Heart left ventricle (tissue), 16 donors: ENCODE measurements at regions not wholly inside any gene's neighbourhood (a gene's known extent, or its start where the extent isn't known, plus 50 kb on each side); places are given as distances from the start of the nearest gene placed in this dataset.

ENCODE experiments used
- ATAC-seq, 4 donors: fragments of 200-7000 bp; cut with Tn5 transposase; one replicate each; pipeline ENCODE4 v1.9.1; 2020 to 2022; ENCODE audit warnings: moderate library complexity in 4 of 4, mild to moderate bottlenecking in 3 of 4, moderate number of reproducible peaks in 1 of 4
- DNase-seq, 5 donors: peaks; one replicate each; pipeline ENCODE4 v3.0.0-alpha.2; 2020
- H3K27ac ChIP-seq, 12 donors: fragments of 200-600 bp; sonication (generic) in 4 of 12; one replicate each; pipeline versions ENCODE4 v1.5.0 to v1.8.0; 2016 to 2022; ENCODE audit warnings: mild to moderate bottlenecking in 2 of 12
- H3K27me3 ChIP-seq, 9 donors: fragments of 200-600 bp; sonication (generic) in 2 of 9; one replicate each; pipeline versions ENCODE4 v1.5.1 to v1.8.0; 2016 to 2022; ENCODE audit warnings: mild to moderate bottlenecking in 3 of 9
- H3K36me3 ChIP-seq, 9 donors: fragments of 200-600 bp; sonication (generic) in 2 of 9; one replicate each; pipeline versions ENCODE4 v1.5.0 to v1.8.0; 2018 to 2022; ENCODE audit warnings: mild to moderate bottlenecking in 2 of 9
- H3K4me1 ChIP-seq, 12 donors: fragments of 200-600 bp; sonication (generic) in 4 of 12; one replicate each; pipeline versions ENCODE4 v1.5.0 to v1.8.0; 2016 to 2022; ENCODE audit warnings: mild to moderate bottlenecking in 3 of 12
- H3K4me3 ChIP-seq, 12 donors: fragments of 200-600 bp; sonication (generic) in 4 of 12; one replicate each; pipeline versions ENCODE4 v1.5.0 to v1.8.0; 2017 to 2022; ENCODE audit warnings: mild to moderate bottlenecking in 9 of 12, moderate library complexity in 4 of 12
- H3K9me3 ChIP-seq, 12 donors: fragments of 200-600 bp; sonication (generic) in 4 of 12; one replicate each; pipeline versions ENCODE4 v1.5.0 to v1.8.0; 2016 to 2022; ENCODE audit warnings: mild to moderate bottlenecking in 1 of 12
- POLR2A ChIP-seq, 2 donors: fragments of 450-650 bp; IDR thresholded peaks; one replicate each; pipeline ENCODE4 v1.6.1; 2017; ENCODE audit warnings: antibody characterized with exemption in 2 of 2, mild to moderate bottlenecking in 2 of 2, moderate library complexity in 2 of 2
- WGBS, 4 donors: extraction: QIAGEN DNeasy Blood & Tissue Kit in 2 of 4; methylation state at CpG; one replicate each; pipeline versions ENCODE4 v1.1.5 to v1.1.7; 2013 to 2018; 5-methylcytosine and 5-hydroxymethylcytosine counted together
- intact Hi-C, 10 donors: fragments of 100-400 bp; cut with DNase I; formaldehyde crosslinking; loops; one replicate each; pipeline versions ENCODE4 v1.11.1 to v1.14.2; 2022
- TF ChIP-seq, protein P1 (sequence below), 12 donors: fragments of 200-600 bp; sonication (generic) in 4 of 12; IDR thresholded peaks; one replicate each; pipeline versions ENCODE4 v1.5.0 to v1.8.0; 2018 to 2022; ENCODE audit warnings: antibody characterized with exemption in 12 of 12, mild to moderate bottlenecking in 5 of 12
- donor health status: ischemic (EF 13 %, LVEDD 7.1; RV severe dilation, severe dysfunction).
- donor health status: healthy with polysubstance abuse.
- donor health status: DM: no; HTN: yes; CAD: no.
- donor health status: DM: no; HTN: no; CAD: no.
- donor health status: ischemic (EF 25% LVEDD 6.9; RV normal size, moderate dysfunction).
- donor health status: ischemic (EF 25% LVEDD 5.7; RV mildly dilated, moderate dysfunction).
- donor health status: healthy.
- donor health status: DM: yes; HTN: yes; CAD: no.
- donor health status: ischemic (EF 35%, LVEDD 5.7; RV mildly dilated, moderate dysfunction).
- donor health status: nonischemic (EF 11% LVEDD 7.7; RV severe dilation, severe dysfunction).
- donor health status: DM: yes; HTN: yes; CAD: no.
- donor health status: PGD.
- donor health status: ischemic (EF 29% LVEDD 5.4; RV normal size, mild dysfunction).
- donor health status: nonischemic (EF 23%, LVEDD 6.1; RV moderate dilation, normal function).

DNA sequence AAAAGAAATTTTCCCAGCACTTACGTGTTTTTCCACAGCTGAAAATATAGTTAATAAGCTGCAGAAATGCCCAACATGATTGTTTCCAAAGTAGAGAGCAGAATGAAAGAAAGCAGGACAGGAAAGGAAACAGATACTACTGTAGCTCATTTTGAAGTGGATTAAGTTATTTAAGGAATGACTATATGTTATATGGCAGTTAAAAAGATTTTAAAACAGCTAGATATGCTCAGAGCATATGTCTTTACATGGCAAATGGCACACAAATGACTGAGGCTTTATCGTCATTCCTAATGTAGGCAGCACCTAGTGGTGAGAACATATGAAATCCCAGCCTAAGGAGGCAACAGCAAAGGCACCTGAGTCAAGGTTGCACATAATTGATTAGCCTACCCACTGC is 106.6 kb upstream of the SEMA6D start:
- intact Hi-C loops: loop anchor here in 5 of 10 donors (5.0 to 10.0 kb wide), 4 partner anchors 136 to 416 kb away; no protein-coding TSS in a partner anchor
- peaks cover 0 to 5% (median 0%) of the 10 kb centered on the region in 9 donors for H3K27me3 ChIP-seq
- H3K4me3 ChIP-seq: no peak overlapping the region
- TF ChIP-seq, protein P1, sequence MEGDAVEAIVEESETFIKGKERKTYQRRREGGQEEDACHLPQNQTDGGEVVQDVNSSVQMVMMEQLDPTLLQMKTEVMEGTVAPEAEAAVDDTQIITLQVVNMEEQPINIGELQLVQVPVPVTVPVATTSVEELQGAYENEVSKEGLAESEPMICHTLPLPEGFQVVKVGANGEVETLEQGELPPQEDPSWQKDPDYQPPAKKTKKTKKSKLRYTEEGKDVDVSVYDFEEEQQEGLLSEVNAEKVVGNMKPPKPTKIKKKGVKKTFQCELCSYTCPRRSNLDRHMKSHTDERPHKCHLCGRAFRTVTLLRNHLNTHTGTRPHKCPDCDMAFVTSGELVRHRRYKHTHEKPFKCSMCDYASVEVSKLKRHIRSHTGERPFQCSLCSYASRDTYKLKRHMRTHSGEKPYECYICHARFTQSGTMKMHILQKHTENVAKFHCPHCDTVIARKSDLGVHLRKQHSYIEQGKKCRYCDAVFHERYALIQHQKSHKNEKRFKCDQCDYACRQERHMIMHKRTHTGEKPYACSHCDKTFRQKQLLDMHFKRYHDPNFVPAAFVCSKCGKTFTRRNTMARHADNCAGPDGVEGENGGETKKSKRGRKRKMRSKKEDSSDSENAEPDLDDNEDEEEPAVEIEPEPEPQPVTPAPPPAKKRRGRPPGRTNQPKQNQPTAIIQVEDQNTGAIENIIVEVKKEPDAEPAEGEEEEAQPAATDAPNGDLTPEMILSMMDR (IDR thresholded peaks at IDR 0.05): no peak
- no peak for TF ChIP-seq POLR2A (IDR thresholded peaks at IDR 0.05)
- H3K27ac ChIP-seq: no peak overlapping the region
- WGBS, 4 donors: 90 to 97% (median 93%) methylated on average over 2 of the region's 2 CpGs
- ATAC-seq (no peak), DNase-seq (no peak)
- H3K9me3 ChIP-seq: peaks cover 0 to 9% (median 0%) of the 10 kb centered on the region in 12 donors
- H3K4me1 ChIP-seq: peaks cover 0 to 12% (median 8%) of the 10 kb centered on the region in 12 donors
- H3K36me3 ChIP-seq: no peaks in the 10 kb centered on the region

DNA sequence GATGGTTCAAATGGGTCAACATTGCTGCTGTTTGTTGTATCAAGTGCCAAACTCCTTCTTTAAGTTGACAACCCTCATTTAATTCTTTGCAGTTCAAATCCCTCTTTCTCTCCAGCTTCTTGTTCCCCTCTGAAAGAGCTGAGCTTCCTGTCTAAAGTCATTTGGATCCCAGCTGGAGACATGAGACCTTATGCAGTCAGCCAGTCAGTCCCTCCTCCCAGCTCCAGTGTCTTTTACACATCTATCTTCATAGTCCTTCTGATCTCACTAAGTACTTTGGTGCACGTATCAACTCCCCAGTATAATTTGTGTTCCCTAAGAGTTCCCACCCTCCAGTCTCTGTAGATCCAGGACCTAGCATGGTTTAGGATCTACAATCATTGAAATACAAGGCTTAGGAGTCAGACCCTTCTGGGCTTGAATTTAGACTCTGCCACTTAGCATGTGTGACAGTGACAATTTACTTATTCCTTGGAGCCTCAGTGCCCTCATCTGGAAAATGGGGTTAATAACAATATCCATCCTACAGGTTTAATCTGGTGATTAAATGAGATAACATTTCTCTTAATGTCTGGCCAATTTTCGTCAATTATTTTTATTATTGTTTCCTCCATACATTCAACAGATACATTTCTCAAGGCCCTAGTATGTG is 102.8 kb upstream of the SEMA6D start:
- Histone ChIP-seq H3K27me3 (peaks cover 0 to 4% (median 0%) of the 10 kb centered on the region in 9 donors), H3K4me1 (no peaks in the 10 kb centered on the region), H3K9me3 (no peaks in the 10 kb centered on the region), H3K4me3 (no peak overlapping the region), H3K27ac (no peak overlapping the region), H3K36me3 (no peaks in the 10 kb centered on the region)
- no peak for DNase-seq
- TF ChIP-seq, protein P1 (IDR thresholded peaks at IDR 0.05): peak in 4 of 12 donors; percentile 16 to 25 (median 22)
- no peak for TF ChIP-seq POLR2A (IDR thresholded peaks at IDR 0.05)
- no peak for ATAC-seq
- 75 to 87% (median 82%) methylated on average over 2 of the region's 2 CpGs for WGBS, 4 donors
- intact Hi-C loops: loop anchor here in 7 of 10 donors (5.0 to 10.0 kb wide), 4 partner anchors 140 to 420 kb away; no protein-coding TSS in a partner anchor

DNA sequence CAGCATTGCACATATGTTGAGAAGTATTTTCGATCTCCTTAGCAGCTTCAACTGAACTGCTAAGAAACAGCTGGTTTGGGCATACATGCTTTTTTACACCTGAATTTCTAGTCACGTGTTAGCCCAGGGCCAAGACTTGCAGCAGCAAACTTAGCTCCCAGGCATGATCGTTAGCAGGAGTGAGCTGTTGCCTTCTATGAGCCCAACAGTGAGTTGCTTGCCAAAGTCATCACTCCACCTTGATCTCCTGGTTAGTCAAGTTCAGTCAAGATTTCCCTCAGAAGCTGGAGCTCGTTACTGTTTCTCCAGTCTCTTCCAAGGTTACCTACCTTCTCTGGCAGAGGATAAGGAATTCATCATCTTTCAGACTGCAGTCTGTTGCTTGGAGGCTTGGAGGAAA is 100.4 kb upstream of the SEMA6D start:
- no peak for TF ChIP-seq POLR2A (IDR thresholded peaks at IDR 0.05)
- TF ChIP-seq, protein P1 (IDR thresholded peaks at IDR 0.05): no peak
- Histone ChIP-seq H3K27ac (no peak overlapping the region), H3K27me3 (peaks cover 0 to 10% (median 0%) of the 10 kb centered on the region in 9 donors), H3K9me3 (no peaks in the 10 kb centered on the region), H3K4me3 (no peak overlapping the region), H3K36me3 (no peaks in the 10 kb centered on the region), H3K4me1 (no peaks in the 10 kb centered on the region)
- intact Hi-C loops: loop anchor here in 6 of 10 donors (5.0 to 10.0 kb wide), 4 partner anchors 142 to 422 kb away; no protein-coding TSS in a partner anchor
- no peak for ATAC-seq
- no peak for DNase-seq
- WGBS, 4 donors: 88 to 95% (median 93%) methylated on average over 4 of the region's 4 CpGs

DNA sequence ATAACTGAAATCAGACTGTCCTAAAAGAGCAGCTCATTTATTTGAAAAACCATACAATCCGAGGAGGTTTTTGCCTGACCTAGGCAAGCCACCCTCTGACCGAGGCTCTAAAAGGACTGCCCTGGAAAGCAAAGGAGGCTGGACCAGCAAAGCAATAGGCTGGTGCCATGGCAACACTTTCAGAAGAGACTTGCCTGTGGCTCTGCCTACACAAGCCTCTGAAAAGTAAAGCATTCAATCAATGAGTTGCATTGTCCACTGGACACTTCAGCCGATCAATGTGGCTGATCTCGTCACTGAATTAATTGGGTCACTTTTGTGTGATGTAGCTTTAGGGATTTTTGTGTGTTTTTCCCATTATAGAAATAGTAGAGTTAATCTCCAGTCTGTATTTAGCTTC is 99.1 kb upstream of the SEMA6D start:
- no peaks in the 10 kb centered on the region for H3K9me3 ChIP-seq
- TF ChIP-seq POLR2A (IDR thresholded peaks at IDR 0.05): no peak
- TF ChIP-seq, protein P1 (IDR thresholded peaks at IDR 0.05): no peak
- intact Hi-C loops: loop anchor here in 6 of 10 donors (5.0 to 10.0 kb wide), 4 partner anchors 143 to 423 kb away; no protein-coding TSS in a partner anchor
- no peak overlapping the region for H3K4me3 ChIP-seq
- H3K27me3 ChIP-seq: peaks cover 0 to 14% (median 0%) of the 10 kb centered on the region in 9 donors
- H3K27ac ChIP-seq: no peak overlapping the region
- no peaks in the 10 kb centered on the region for H3K4me1 ChIP-seq
- H3K36me3 ChIP-seq: no peaks in the 10 kb centered on the region
- no peak for DNase-seq
- 88 to 92% (median 91%) methylated on average over 4 of the region's 4 CpGs for WGBS, 4 donors
- no peak for ATAC-seq
